Sigmoid colon (tissue), 4 donors: ENCODE measurements at regions not wholly inside any gene's neighbourhood (a gene's known extent, or its start where the extent isn't known, plus 50 kb on each side); places are given as distances from the start of the nearest gene placed in this dataset.

Experiments
- POLR2AphosphoS5 ChIP-seq, 4 donors: sonication (generic); formaldehyde crosslinking; IDR thresholded peaks; one replicate each; pipeline ENCODE4 v1.6.1; 2017; ENCODE audit warnings: antibody characterized with exemption in 4 of 4
- TF ChIP-seq, protein P1 (sequence below), 4 experiments: fragments of 450-650 bp in 3 of 4; fragments of 200-600 bp in 1 of 4; IDR thresholded peaks; one replicate each; pipeline ENCODE4 v1.5.1; 2016 to 2019; ENCODE audit warnings: antibody characterized with exemption in 4 of 4, mild to moderate bottlenecking in 3 of 4, moderate library complexity in 2 of 4

DNA sequence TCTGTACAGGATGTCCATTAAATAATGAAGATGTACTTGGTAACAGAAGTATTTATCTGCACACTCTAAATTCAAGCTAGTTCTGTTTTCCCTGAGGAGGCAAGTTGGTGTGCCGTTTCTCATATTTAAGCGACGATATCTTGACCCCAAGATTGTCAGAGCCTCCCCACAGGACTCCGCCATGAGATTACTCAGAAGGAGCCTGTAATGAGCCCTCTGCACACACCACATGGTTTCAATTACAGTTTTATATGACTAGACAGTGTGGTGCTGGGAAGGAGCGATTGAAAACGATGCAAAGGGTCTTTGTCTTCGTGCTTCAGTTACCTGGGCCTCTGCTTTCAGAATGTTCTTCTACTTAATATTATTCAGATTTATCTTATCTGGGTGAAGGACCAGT lies 840.4 kb upstream of the WWC1 start:
- TF ChIP-seq, protein P1, sequence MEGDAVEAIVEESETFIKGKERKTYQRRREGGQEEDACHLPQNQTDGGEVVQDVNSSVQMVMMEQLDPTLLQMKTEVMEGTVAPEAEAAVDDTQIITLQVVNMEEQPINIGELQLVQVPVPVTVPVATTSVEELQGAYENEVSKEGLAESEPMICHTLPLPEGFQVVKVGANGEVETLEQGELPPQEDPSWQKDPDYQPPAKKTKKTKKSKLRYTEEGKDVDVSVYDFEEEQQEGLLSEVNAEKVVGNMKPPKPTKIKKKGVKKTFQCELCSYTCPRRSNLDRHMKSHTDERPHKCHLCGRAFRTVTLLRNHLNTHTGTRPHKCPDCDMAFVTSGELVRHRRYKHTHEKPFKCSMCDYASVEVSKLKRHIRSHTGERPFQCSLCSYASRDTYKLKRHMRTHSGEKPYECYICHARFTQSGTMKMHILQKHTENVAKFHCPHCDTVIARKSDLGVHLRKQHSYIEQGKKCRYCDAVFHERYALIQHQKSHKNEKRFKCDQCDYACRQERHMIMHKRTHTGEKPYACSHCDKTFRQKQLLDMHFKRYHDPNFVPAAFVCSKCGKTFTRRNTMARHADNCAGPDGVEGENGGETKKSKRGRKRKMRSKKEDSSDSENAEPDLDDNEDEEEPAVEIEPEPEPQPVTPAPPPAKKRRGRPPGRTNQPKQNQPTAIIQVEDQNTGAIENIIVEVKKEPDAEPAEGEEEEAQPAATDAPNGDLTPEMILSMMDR (IDR thresholded peaks at IDR 0.05): no peak
- TF ChIP-seq POLR2AphosphoS5 (IDR thresholded peaks at IDR 0.05): no peak
